NT2/D1 (cell line): ENCODE measurements at regions not wholly inside any gene's neighbourhood (a gene's known extent, or its start where the extent isn't known, plus 50 kb on each side); places are given as distances from the start of the nearest gene placed in this dataset.

Experiments
- DNase-seq: peaks from one replicate; pipeline ENCODE4 v3.0.0-alpha.2; 2011; ENCODE audit warnings: low read depth, low spot score
- H3K27me3 ChIP-seq: 2 replicates; pipeline ENCODE4 v1.6.0; 2011; ENCODE audit warnings: mild to moderate bottlenecking; ENCODE audit not compliant: insufficient read length, insufficient read depth
- H3K36me3 ChIP-seq: 2 replicates; pipeline ENCODE4 v1.6.1; 2011; ENCODE audit warnings: mild to moderate bottlenecking, low read length, mixed read lengths; ENCODE audit not compliant: insufficient read depth, insufficient read length
- H3K4me1 ChIP-seq: 2 replicates; pipeline ENCODE4 v1.5.1; 2011; ENCODE audit not compliant: insufficient read depth, insufficient read length
- H3K4me3 ChIP-seq: 2 replicates; pipeline ENCODE4 v1.5.1; 2011; ENCODE audit warnings: low read depth; ENCODE audit not compliant: insufficient read length
- H3K9ac ChIP-seq: 2 replicates; pipeline ENCODE4 v1.6.0; 2011; ENCODE audit warnings: low read depth; ENCODE audit not compliant: insufficient read length
- H3K9me3 ChIP-seq: 2 replicates; pipeline ENCODE4 v1.5.1; 2011; ENCODE audit warnings: mild to moderate bottlenecking, low read length; ENCODE audit not compliant: insufficient read depth
- SUZ12 ChIP-seq: IDR thresholded peaks from 2 replicates; pipeline ENCODE4 v1.6.1; 2011; ENCODE audit not compliant: insufficient read length, insufficient read depth; ENCODE audit errors: extremely low read depth
- YY1 ChIP-seq: IDR thresholded peaks from 2 replicates; pipeline ENCODE4 v1.6.1; 2011; ENCODE audit not compliant: insufficient read length, insufficient read depth
- ZNF274 ChIP-seq: IDR thresholded peaks from 2 replicates; pipeline ENCODE4 v1.6.1; 2011; ENCODE audit warnings: mild to moderate bottlenecking, low read depth, low read length

DNA sequence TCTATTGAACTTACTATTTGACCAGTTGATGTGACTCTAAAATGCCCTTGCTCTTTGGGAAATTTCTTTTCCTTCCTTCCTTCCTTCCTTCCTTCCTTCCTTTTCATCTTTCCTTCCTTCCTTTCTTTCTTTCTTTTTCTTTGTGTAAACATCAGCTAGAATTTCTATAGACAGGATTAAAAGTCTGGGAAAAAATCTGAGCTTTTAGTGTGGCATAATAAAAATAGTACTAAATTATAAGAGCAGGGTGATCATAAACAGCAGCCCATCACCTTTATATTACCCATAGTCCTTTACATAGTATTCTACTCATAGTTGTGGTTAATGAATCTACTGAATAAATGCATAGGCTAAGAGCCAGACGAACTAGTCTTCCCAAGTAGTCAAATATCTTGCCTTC lies 281.0 kb upstream of the DAB1 start:
- no peaks in the 10 kb centered on the region for H3K4me1 ChIP-seq
- no peak overlapping the region for H3K4me3 ChIP-seq
- no peak overlapping the region for H3K9ac ChIP-seq
- no peaks in the 10 kb centered on the region for H3K27me3 ChIP-seq
- TF ChIP-seq SUZ12 = no peak
- TF ChIP-seq YY1 = no peak
- TF ChIP-seq ZNF274 = no peak
- no peak for DNase-seq
- no peaks in the 10 kb centered on the region for H3K36me3 ChIP-seq
- H3K9me3 ChIP-seq = no peaks in the 10 kb centered on the region

DNA sequence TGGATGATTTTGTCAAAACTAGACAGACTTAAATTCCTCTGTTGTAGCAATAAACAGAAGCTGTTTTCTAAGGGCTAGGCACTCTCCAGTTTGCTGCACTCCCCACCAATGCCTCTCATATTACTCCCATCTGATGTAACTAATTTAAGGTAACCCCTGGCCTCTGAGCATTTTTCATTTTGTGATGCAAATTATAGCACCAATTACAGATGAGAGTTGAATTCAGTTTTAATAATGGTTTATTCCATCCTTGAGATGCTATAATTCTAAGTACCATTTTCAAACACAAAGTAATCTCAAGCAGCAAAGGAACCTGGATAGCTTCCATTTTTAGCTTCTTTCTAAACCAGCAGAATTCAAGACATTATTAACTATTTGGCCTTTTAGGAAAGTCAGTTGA lies 280.4 kb upstream of the DAB1 start:
- Histone ChIP-seq H3K27me3 (no peaks in the 10 kb centered on the region), H3K36me3 (no peaks in the 10 kb centered on the region), H3K4me1 (no peaks in the 10 kb centered on the region), H3K9me3 (no peaks in the 10 kb centered on the region), H3K4me3 (no peak overlapping the region), H3K9ac (no peak overlapping the region)
- DNase-seq = no peak
- TF ChIP-seq SUZ12 (no peak), ZNF274 (no peak), YY1 (no peak)

DNA sequence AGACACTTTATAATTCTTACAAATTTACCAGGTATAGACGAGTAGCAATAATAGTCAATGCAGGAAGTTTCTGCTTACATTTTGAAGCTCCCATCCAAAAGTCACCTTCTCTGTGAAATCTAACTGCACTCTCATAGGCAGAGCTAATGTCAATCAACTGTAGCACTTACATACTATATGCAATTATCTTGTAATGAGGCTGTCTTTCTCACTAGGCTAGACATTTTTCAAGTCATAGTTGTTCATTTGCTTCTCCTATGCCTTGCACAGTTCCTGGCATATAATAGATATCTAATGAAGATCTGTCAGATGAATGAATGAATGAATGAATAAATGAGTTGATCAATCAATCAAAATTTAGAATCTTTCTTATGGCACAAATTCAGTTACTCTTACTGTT lies 273.0 kb upstream of the DAB1 start:
- TF ChIP-seq ZNF274 (no peak), SUZ12 (no peak), YY1 (no peak)

DNA sequence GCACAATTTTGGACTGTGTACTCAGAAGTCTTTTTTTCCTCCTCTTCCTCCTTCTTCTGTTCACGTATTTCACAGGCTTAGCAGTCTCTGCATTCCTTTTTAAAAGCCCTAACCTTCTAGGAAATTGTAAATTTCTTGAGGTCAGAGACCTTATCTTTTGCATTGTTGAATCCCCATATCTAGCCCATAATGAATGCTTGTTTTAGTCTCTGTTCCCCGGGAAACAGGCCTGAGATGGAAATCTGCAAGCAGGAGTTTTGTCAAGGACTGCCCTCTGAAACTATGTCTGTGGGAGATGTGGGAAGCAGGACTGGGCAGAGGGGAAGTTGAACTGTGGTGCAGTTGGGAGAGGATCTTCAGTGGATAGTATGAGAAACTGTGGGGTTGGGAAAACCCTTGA lies 272.2 kb upstream of the DAB1 start:
- no peaks in the 10 kb centered on the region for H3K36me3 ChIP-seq
- H3K4me3 ChIP-seq = no peak overlapping the region
- no peak for TF ChIP-seq YY1
- no peak for TF ChIP-seq ZNF274
- TF ChIP-seq SUZ12 = no peak
- H3K27me3 ChIP-seq = no peaks in the 10 kb centered on the region
- no peaks in the 10 kb centered on the region for H3K4me1 ChIP-seq
- no peak for DNase-seq
- no peak overlapping the region for H3K9ac ChIP-seq
- H3K9me3 ChIP-seq = peaks cover 24% of the 10 kb centered on the region

More for the DNA sequence above, 273.0 kb upstream of the DAB1 start:
- DNase-seq = no peak
- Histone ChIP-seq H3K4me3 (no peak overlapping the region), H3K9ac (no peak overlapping the region), H3K36me3 (no peaks in the 10 kb centered on the region), H3K4me1 (no peaks in the 10 kb centered on the region), H3K9me3 (peaks cover 18% of the 10 kb centered on the region), H3K27me3 (no peaks in the 10 kb centered on the region)

DNA sequence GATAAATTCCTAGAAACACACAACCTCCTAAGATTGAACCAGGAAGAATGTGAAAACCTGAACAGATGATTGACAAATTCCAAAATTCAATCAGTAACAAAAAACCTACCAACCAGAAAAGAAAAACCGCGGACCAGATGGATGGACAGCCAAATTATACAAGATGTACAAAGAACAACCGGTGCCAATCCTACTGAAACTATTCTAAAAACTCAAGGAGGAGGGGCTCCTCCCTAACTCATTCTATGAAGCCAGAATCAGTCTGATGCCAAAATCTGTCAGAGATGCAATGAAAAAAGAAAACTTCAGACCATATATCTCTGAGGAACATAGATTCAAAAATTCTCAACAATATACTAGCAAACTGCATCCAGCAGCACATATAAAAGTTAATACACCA lies 262.4 kb upstream of the DAB1 start:
- no peak overlapping the region for H3K4me3 ChIP-seq
- no peak overlapping the region for H3K9ac ChIP-seq
- no peaks in the 10 kb centered on the region for H3K36me3 ChIP-seq
- H3K9me3 ChIP-seq = peaks cover 8% of the 10 kb centered on the region; the same call in 1 of the 2 replicates
- no peaks in the 10 kb centered on the region for H3K4me1 ChIP-seq
- DNase-seq = no peak
- TF ChIP-seq YY1 = no peak
- H3K27me3 ChIP-seq = no peaks in the 10 kb centered on the region

DNA sequence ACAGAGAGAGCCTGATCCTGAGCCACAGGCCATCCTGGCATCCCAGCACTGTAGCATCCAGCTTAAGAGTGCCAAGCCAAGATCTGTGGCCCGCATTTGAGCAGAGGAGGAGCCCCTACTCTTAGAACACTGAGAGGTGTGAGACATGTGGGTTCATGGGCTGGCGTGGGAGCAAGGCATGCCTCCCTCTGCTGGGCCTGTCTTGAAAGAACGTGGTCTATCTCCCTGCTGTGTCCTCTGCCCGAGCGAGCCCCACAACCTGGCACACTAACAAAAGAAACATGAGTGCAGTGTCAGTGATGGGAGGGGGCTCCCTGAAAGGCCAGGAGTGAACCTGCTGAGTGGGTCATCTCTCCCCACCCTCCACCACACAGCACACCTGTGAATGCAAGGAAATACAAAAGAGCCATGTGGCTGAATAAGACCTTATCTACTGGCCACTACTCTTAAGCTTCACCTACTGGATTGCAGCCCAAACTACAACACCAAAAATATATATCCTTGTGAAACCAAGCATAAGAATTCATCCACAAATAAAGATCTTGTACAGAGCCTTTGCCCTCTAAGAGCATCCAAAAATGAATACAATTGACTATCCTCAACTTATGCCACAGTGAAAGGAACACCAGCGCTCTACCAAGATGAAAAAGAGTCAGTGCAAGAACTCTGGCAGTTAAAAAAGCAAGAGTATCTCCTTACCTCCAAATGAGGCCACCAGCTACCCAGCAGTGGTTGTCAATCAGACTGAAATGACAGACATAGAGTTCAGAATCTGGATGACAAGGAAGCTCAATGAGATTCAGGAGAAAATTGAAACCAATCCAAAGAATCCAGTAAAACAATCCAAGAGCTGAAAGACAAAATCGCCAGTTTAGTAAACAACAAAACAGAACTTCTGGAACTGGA lies 259.4 kb upstream of the DAB1 start:
- H3K9me3 ChIP-seq = no peaks in the 10 kb centered on the region
- H3K36me3 ChIP-seq = no peaks in the 10 kb centered on the region
- no peak for DNase-seq
- TF ChIP-seq ZNF274 (no peak), YY1 (no peak), SUZ12 (no peak)
- H3K4me1 ChIP-seq = no peaks in the 10 kb centered on the region
- H3K9ac ChIP-seq = no peak overlapping the region
- no peaks in the 10 kb centered on the region for H3K27me3 ChIP-seq
- H3K4me3 ChIP-seq = no peak overlapping the region

DNA sequence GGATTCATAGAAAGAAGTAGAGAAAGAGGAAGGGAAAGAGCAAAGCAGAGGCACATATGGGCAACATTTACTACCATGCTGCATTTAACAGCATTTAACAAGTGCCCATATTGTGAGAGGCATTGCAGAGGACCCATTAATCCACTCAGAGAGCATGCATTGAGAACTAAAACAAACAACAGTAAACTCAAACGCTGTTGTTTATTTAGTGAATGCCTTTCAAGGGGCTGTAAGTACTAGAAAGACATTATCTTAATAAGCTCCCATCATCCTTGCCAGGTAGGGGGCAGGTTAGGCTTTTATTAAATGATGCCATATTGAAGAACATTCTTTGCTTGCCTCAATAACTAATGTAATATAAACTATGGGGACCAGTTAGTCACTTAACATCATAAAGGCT lies 254.3 kb upstream of the DAB1 start:
- DNase-seq = no peak
- TF ChIP-seq SUZ12 (no peak), YY1 (no peak), ZNF274 (no peak)
- no peak overlapping the region for H3K4me3 ChIP-seq
- no peaks in the 10 kb centered on the region for H3K27me3 ChIP-seq
- no peaks in the 10 kb centered on the region for H3K36me3 ChIP-seq
- no peak overlapping the region for H3K9ac ChIP-seq
- H3K9me3 ChIP-seq = no peaks in the 10 kb centered on the region
- H3K4me1 ChIP-seq = no peaks in the 10 kb centered on the region

DNA sequence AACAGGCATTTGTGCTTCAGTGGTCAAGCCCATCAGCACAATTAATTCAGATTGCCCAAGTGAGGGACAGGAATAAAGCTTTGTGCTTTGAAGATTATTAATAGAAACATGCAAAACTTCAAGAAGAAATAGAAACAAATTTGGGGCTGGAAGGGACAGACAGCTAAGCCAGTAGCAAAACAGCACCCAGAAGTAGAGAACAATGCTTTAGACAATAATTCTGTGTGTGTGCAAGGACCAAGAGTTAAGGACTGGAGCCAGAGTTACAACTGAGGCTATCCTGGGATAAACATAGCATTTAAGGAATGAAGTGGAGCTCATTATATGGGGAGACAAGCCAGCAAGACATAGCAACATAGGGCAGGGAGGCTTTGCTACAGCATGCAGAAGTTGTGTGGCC lies 251.9 kb upstream of the DAB1 start:
- Histone ChIP-seq H3K9ac (no peak overlapping the region), H3K9me3 (no peaks in the 10 kb centered on the region), H3K36me3 (no peaks in the 10 kb centered on the region), H3K27me3 (no peaks in the 10 kb centered on the region), H3K4me1 (no peaks in the 10 kb centered on the region), H3K4me3 (no peak overlapping the region)
- no peak for DNase-seq
- no peak for TF ChIP-seq SUZ12
- TF ChIP-seq ZNF274 = no peak
- TF ChIP-seq YY1 = no peak
